ENCODE measurements at regions not wholly inside any gene's neighbourhood (a gene's known extent, or its start where the extent isn't known, plus 50 kb on each side); places are given as distances from the start of the nearest gene placed in this dataset.

DNA sequence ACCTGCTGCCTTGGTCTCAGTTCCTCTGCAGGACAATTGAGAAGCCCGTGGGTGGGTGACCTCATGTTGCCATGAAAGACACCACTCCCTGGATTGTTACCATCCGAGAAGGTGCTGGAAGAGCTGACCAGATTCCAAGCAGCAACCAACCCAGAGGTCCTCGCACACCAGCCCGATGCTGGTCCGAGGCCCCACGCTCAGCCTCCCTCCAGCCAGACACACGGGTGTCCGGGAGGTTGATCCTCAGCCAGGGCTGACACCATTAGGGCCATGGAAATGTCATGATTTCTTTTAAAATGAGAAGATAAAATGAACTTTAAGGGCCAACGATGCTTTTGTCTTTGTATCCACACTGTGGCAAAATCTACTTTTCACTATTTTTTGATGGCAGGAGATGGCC is 242.3 kb downstream of the RBFOX3 start:
- TF ChIP-seq, protein P1, sequence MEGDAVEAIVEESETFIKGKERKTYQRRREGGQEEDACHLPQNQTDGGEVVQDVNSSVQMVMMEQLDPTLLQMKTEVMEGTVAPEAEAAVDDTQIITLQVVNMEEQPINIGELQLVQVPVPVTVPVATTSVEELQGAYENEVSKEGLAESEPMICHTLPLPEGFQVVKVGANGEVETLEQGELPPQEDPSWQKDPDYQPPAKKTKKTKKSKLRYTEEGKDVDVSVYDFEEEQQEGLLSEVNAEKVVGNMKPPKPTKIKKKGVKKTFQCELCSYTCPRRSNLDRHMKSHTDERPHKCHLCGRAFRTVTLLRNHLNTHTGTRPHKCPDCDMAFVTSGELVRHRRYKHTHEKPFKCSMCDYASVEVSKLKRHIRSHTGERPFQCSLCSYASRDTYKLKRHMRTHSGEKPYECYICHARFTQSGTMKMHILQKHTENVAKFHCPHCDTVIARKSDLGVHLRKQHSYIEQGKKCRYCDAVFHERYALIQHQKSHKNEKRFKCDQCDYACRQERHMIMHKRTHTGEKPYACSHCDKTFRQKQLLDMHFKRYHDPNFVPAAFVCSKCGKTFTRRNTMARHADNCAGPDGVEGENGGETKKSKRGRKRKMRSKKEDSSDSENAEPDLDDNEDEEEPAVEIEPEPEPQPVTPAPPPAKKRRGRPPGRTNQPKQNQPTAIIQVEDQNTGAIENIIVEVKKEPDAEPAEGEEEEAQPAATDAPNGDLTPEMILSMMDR (IDR thresholded peaks at IDR 0.05; ENCODE audit: borderline replicate concordance, extremely low read depth, low read length, poor library complexity, severe bottlenecking) = no peak
- TF ChIP-seq EZH2 (IDR thresholded peaks at IDR 0.05; ENCODE audit: borderline replicate concordance, low read depth, low read length, severe bottlenecking) = no peak

Measured in DND-41 (cell line).